OCI-LY7 (cell line): ENCODE measurements at regions not wholly inside any gene's neighbourhood (a gene's known extent, or its start where the extent isn't known, plus 50 kb on each side); places are given as distances from the start of the nearest gene placed in this dataset.

Experiments
- CTCF ChIP-seq: fragments of 200-600 bp; sonication (generic); conservative IDR thresholded peaks from 2 replicates; pipeline ENCODE4 v1.5.1; 2014; ENCODE audit warnings: mild to moderate bottlenecking, antibody characterized with exemption, low read length, moderate library complexity, mixed read lengths
- EZH2phosphoT487 ChIP-seq: fragments of 200-600 bp; sonication (generic); IDR thresholded peaks from 2 replicates; pipeline ENCODE4 v1.6.1; 2018; ENCODE audit warnings: low read depth, borderline replicate concordance, mild to moderate bottlenecking, mixed run types, antibody characterized with exemption, low read length, moderate library complexity, mixed read lengths

- TF ChIP-seq CTCF (no peak), EZH2phosphoT487 (no peak)
These were observed 249.3 kb downstream of the HAUS1 start for GRCh38 chr18:46353460-46353859.
